ENCODE measurements at regions not wholly inside any gene's neighbourhood (a gene's known extent, or its start where the extent isn't known, plus 50 kb on each side); places are given as distances from the start of the nearest gene placed in this dataset.

- Histone ChIP-seq H3K4me3 (replicated peaks in 1 of 3; ENCODE audit: low read depth in 2 of 3, low read length in 3 of 3) (no peak overlapping the region), H3K9ac (ENCODE audit: insufficient read depth, low read length, poor library complexity, severe bottlenecking) (no peak overlapping the region)
Measured at GRCh38 chr6:169942173-169942572, 190.8 kb downstream of the ERMARD start.

GRCh38 chr6:169940481-169941271, 189.3 kb downstream of the ERMARD start:
- no peaks in the 10 kb centered on the region for H3K27me3 ChIP-seq (ENCODE audit: control insufficient read depth in 2 of 2, insufficient read depth in 2 of 2, low read length in 2 of 2)
- H3K4me3 Mint-ChIP-seq, result no peak overlapping the region
- no peaks in the 10 kb centered on the region for H3K36me3 Mint-ChIP-seq
- H3K4me1 ChIP-seq (ENCODE audit: control insufficient read depth in 1 of 2, insufficient read depth in 2 of 2, low read length in 2 of 2), result no peaks in the 10 kb centered on the region
- whole genome bisulfite sequencing (ENCODE audit: insufficient coverage), result 91% methylated on average over 22 of the region's 26 CpGs
- H3K27me3 Mint-ChIP-seq (ENCODE audit: low read depth in 3 of 3), result peaks cover 8 to 23% (median 17%) of the 10 kb centered on the region in 3 donors
- no peaks in the 10 kb centered on the region for H4K20me1 ChIP-seq (ENCODE audit: insufficient read depth, low read length)
- H3K9ac ChIP-seq (ENCODE audit: insufficient read depth, low read length, poor library complexity, severe bottlenecking), result no peak overlapping the region
- DNase-seq, result no peak
- peaks cover 2 to 16% (median 7%) of the 10 kb centered on the region in 7 donors for H3K9me3 Mint-ChIP-seq
- H3K27ac ChIP-seq (ENCODE audit: low read depth in 1 of 2, low read length in 2 of 2), result no peak overlapping the region
- no peaks in the 10 kb centered on the region for H3K79me2 ChIP-seq (ENCODE audit: insufficient read depth, low read length)
- peaks cover 0 to 3% of the 10 kb centered on the region in 2 donors for H3K9me3 ChIP-seq (replicated peaks in 1 of 2; ENCODE audit: control insufficient read depth in 1 of 2, insufficient read depth in 1 of 2, low read length in 2 of 2)
- H3K27ac Mint-ChIP-seq, result peak overlapping the region in 1 of 7 donors; percentile 48
- H3K4me2 ChIP-seq (replicated peaks; ENCODE audit: extremely low read depth, low read length, poor library complexity, severe bottlenecking), result no peak overlapping the region
- no peak overlapping the region for H2AFZ ChIP-seq (ENCODE audit: insufficient read depth, low read depth, low read length, poor library complexity, severe bottlenecking)
- no peak overlapping the region for H3K4me3 ChIP-seq (replicated peaks in 1 of 3; ENCODE audit: low read depth in 2 of 3, low read length in 3 of 3)
- TF ChIP-seq CTCF (IDR thresholded peaks at IDR 0.05), result no peak
- intact Hi-C loops (cut with micrococcal nuclease), result no loop called here
- H3K4me1 Mint-ChIP-seq, result peaks cover 3% of the 10 kb centered on the region
- no peaks in the 10 kb centered on the region for H3K36me3 ChIP-seq (replicated peaks in 1 of 2; ENCODE audit: control insufficient read depth in 1 of 2, insufficient read depth in 2 of 2, low read length in 2 of 2)

More at GRCh38 chr6:169942173-169942572, 190.8 kb downstream of the ERMARD start:
- no peak overlapping the region for H3K27ac Mint-ChIP-seq
- DNase-seq, result no peak
- H3K9me3 ChIP-seq (replicated peaks in 1 of 2; ENCODE audit: control insufficient read depth in 1 of 2, insufficient read depth in 1 of 2, low read length in 2 of 2), result peaks cover 0 to 3% of the 10 kb centered on the region in 2 donors
- H4K20me1 ChIP-seq (ENCODE audit: insufficient read depth, low read length), result no peaks in the 10 kb centered on the region
- no peak overlapping the region for H3K4me2 ChIP-seq (replicated peaks; ENCODE audit: extremely low read depth, low read length, poor library complexity, severe bottlenecking)
- TF ChIP-seq CTCF (IDR thresholded peaks at IDR 0.05), result no peak
- H3K4me1 Mint-ChIP-seq, result peaks cover 3% of the 10 kb centered on the region
- H3K4me1 ChIP-seq (ENCODE audit: control insufficient read depth in 1 of 2, insufficient read depth in 2 of 2, low read length in 2 of 2), result no peaks in the 10 kb centered on the region
- intact Hi-C loops (cut with micrococcal nuclease), result no loop called here
- no peak overlapping the region for H2AFZ ChIP-seq (ENCODE audit: insufficient read depth, low read depth, low read length, poor library complexity, severe bottlenecking)
- H3K79me2 ChIP-seq (ENCODE audit: insufficient read depth, low read length), result no peaks in the 10 kb centered on the region
- no peak overlapping the region for H3K27ac ChIP-seq (ENCODE audit: low read depth in 1 of 2, low read length in 2 of 2)
- H3K27me3 Mint-ChIP-seq (ENCODE audit: low read depth in 3 of 3), result peaks cover 10 to 30% (median 17%) of the 10 kb centered on the region in 3 donors
- no peaks in the 10 kb centered on the region for H3K27me3 ChIP-seq (ENCODE audit: control insufficient read depth in 2 of 2, insufficient read depth in 2 of 2, low read length in 2 of 2)
- H3K36me3 ChIP-seq (replicated peaks in 1 of 2; ENCODE audit: control insufficient read depth in 1 of 2, insufficient read depth in 2 of 2, low read length in 2 of 2), result no peaks in the 10 kb centered on the region
- no peaks in the 10 kb centered on the region for H3K36me3 Mint-ChIP-seq
- H3K4me3 Mint-ChIP-seq, result no peak overlapping the region
- H3K9me3 Mint-ChIP-seq, result peaks cover 2 to 16% (median 7%) of the 10 kb centered on the region in 7 donors

Measured in CD14-positive monocyte (primary cell).